Activated CD4-positive, alpha-beta T cell treated with anti-CD3 and anti-CD28 coated beads, Interleukin-2, amount 10 ng/mL, durations not matched to agents 7 days and 5 days (primary cell): ENCODE measurements at regions not wholly inside any gene's neighbourhood (a gene's known extent, or its start where the extent isn't known, plus 50 kb on each side); places are given as distances from the start of the nearest gene placed in this dataset.
A peak's percentile ranks its signal among the peaks of the same experiment; 100 is the strongest.
"Not testable (repeated sequence)": the region's sequence is repeated elsewhere in the genome, so short reads cannot be mapped to it uniquely, and the experiment has no call there.

Experiments
- CTCF ChIA-PET: fragments of 350-600 bp; sonication (Branson Sonifier 250); formaldehyde crosslinking; loops from one replicate; lab custom pipeline; 2021; ENCODE audit warnings: antibody characterized with exemption; lab: Charles Lee
- POLR2A ChIA-PET: fragments of 350-600 bp; sonication (Branson Sonifier 250); formaldehyde crosslinking; loops from one replicate; lab custom pipeline; 2021; ENCODE audit warnings: antibody characterized with exemption; lab: Charles Lee
- DNase-seq: peaks from one replicate; pipeline ENCODE4 v3.0.0-alpha.2; 2020
- H3K27ac Mint-ChIP-seq: one replicate; pipeline ENCODE4 v1.8.0; 2021; ENCODE audit warnings: mild to moderate bottlenecking, moderate library complexity, mixed read lengths
- H3K27me3 Mint-ChIP-seq: one replicate; pipeline ENCODE4 v1.8.0; 2021; ENCODE audit warnings: mixed read lengths
- H3K36me3 Mint-ChIP-seq: one replicate; pipeline ENCODE4 v1.8.0; 2021; ENCODE audit warnings: low read depth, mixed read lengths
- H3K4me1 Mint-ChIP-seq: one replicate; pipeline ENCODE4 v1.8.0; 2021; ENCODE audit warnings: mixed read lengths
- H3K4me3 Mint-ChIP-seq: one replicate; pipeline ENCODE4 v1.8.0; 2021; ENCODE audit warnings: mild to moderate bottlenecking, moderate library complexity, mixed read lengths
- H3K9me3 Mint-ChIP-seq: one replicate; pipeline ENCODE4 v1.8.0; 2021; ENCODE audit warnings: mixed read lengths

DNA sequence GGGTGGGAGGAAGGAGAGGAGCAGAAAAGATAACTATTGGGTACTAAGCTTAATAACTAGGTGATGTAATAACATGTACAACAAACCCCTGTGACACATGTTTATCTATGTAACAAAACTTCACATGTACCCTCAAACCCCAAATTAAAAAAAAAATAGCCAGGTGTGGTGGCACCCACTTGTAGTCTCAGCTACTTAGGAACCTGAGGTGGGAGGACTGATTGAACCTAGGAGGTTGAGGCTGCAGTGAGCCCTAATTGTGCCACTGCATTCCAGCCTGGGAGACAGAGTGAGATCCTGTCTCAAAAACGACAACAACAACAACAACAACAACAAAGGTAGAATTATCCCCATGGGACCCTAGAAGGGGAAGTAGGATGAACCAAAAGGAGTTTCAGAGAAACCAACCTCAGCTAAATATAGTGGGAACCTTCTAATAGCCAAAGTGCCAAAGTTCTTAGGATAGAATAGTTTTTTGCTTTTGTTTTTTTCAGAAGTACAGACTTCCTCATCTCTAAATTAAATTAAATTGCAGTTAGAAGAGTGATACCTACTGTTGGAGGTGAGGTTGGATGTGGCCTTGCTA lies 67.9 kb upstream of the MEGF10 start:
- H3K9me3 Mint-ChIP-seq, H3K36me3 Mint-ChIP-seq, POLR2A ChIA-PET, H3K4me1 Mint-ChIP-seq, H3K27me3 Mint-ChIP-seq, H3K4me3 Mint-ChIP-seq, H3K27ac Mint-ChIP-seq, DNase-seq: not testable (repeated sequence)
- CTCF ChIA-PET, result interaction anchor here (1.5 kb wide), 1 partner anchor 11 kb away, joined by 4 read pairs; no protein-coding TSS in a partner anchor

DNA sequence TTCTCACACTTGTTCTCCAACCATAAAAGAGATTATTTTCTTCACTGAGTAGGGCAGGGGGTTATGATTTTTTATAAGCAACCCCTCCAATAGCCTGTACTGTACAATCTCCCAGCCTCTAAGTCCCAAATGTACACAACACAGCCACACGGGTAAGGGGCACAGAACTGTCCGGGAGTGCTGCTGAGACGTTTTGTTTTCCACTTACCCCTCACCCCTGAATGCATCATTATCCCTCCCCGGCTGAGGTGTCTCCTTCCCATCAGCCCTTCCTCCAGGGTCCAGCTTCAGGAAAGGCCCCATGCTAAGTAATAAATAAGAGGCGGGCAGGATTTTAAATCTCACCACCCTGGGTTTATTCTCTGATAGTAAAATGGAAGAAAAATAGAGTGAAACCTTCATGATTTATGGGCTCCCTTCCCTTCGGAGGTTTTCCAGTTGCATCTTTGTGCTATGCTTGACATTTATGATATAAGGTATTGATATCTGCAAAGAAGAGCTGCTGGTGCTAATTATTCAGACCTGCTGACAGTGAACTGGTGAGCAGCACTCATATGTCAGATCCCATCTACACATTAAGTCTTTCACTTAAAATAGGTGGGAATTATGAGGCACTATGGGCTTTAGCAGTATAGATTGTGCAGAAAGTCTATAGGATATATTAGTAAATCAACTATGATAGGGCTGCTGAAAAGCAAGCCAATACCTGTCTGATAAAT lies 67.2 kb upstream of the MEGF10 start:
- H3K4me3 Mint-ChIP-seq, result no peak overlapping the region
- no peaks in the 10 kb centered on the region for H3K4me1 Mint-ChIP-seq
- CTCF ChIA-PET, result interaction anchor here (1.2 to 1.5 kb wide), 2 partner anchors 12 kb away, joined by 3 to 4 read pairs; no protein-coding TSS in a partner anchor
- DNase-seq, result no peak
- no peaks in the 10 kb centered on the region for H3K36me3 Mint-ChIP-seq
- H3K9me3 Mint-ChIP-seq, result no peaks in the 10 kb centered on the region
- peaks cover 7% of the 10 kb centered on the region for H3K27me3 Mint-ChIP-seq
- H3K27ac Mint-ChIP-seq, result no peak overlapping the region
- POLR2A ChIA-PET, result no interaction called here

GRCh38 chr5:127227881-127228280 lies 62.7 kb upstream of the MEGF10 start:
- DNase-seq, result no peak
- POLR2A ChIA-PET, result no interaction called here
- Mint-ChIP-seq H3K4me3 (no peak overlapping the region), H3K36me3 (no peaks in the 10 kb centered on the region), H3K27me3 (peaks cover 4% of the 10 kb centered on the region), H3K9me3 (no peaks in the 10 kb centered on the region), H3K4me1 (peaks cover 20% of the 10 kb centered on the region), H3K27ac (no peak overlapping the region)
- CTCF ChIA-PET, result no interaction called here

DNA sequence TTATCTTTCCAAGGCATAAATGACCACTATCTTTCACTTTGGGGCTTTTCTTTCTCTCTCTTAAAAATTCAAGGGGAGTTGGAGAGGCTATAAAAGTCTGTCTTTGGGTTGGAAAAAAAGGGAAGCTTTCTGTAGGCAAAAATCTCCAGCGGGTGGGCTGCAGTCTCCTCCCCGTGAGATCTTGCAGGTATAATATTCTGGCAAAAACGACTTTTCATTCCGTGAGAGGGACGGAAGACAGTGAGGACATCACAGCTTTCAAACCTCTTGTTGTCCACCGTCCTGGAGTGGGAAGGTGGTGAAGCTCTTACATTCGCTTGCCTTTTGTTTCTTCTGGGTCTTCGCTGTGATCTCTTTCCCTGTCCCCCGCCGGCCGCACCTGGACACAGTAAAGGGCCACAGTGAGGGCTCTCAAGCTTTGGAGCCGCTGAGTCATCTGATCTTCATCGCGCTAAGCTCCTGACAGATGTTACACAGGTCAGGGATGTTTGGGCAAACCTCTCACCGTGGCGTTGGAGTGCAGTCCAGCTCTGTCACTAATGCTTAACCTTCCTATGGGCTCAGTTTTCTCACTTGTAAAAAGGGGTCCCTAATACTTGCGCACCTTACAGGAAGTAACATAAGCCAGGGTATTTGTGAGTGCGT lies 61.9 kb upstream of the MEGF10 start:
- Mint-ChIP-seq H3K27me3 (peaks cover 4% of the 10 kb centered on the region), H3K9me3 (no peaks in the 10 kb centered on the region), H3K4me1 (peaks cover 20% of the 10 kb centered on the region), H3K27ac (peak overlapping the region; percentile 85), H3K4me3 (peak overlapping the region; percentile 56), H3K36me3 (no peaks in the 10 kb centered on the region)
- POLR2A ChIA-PET, result no interaction called here
- CTCF ChIA-PET, result interaction anchor here (0.8 kb wide), 1 partner anchor 454 kb away, joined by 3 read pairs; no protein-coding TSS in a partner anchor
- no peak for DNase-seq

GRCh38 chr5:127229185-127229889 lies 61.3 kb upstream of the MEGF10 start:
- peak; percentile 62 for DNase-seq
- Mint-ChIP-seq H3K4me3 (peak overlapping the region; percentile 56), H3K27ac (peak overlapping the region; percentile 85), H3K4me1 (peaks cover 20% of the 10 kb centered on the region), H3K27me3 (peaks cover 4% of the 10 kb centered on the region), H3K36me3 (no peaks in the 10 kb centered on the region), H3K9me3 (no peaks in the 10 kb centered on the region)
- CTCF ChIA-PET, result no interaction called here
- POLR2A ChIA-PET, result no interaction called here

- CTCF ChIA-PET, result no interaction called here
- H3K4me3 Mint-ChIP-seq, result no peak overlapping the region
- no peak for DNase-seq
- POLR2A ChIA-PET, result no interaction called here
- H3K36me3 Mint-ChIP-seq, result no peaks in the 10 kb centered on the region
- no peaks in the 10 kb centered on the region for H3K9me3 Mint-ChIP-seq
- H3K27ac Mint-ChIP-seq, result no peak overlapping the region
- peaks cover 20% of the 10 kb centered on the region for H3K4me1 Mint-ChIP-seq
- H3K27me3 Mint-ChIP-seq, result peaks cover 2% of the 10 kb centered on the region
These were observed 59.5 kb upstream of the MEGF10 start for GRCh38 chr5:127231118-127231517.

DNA sequence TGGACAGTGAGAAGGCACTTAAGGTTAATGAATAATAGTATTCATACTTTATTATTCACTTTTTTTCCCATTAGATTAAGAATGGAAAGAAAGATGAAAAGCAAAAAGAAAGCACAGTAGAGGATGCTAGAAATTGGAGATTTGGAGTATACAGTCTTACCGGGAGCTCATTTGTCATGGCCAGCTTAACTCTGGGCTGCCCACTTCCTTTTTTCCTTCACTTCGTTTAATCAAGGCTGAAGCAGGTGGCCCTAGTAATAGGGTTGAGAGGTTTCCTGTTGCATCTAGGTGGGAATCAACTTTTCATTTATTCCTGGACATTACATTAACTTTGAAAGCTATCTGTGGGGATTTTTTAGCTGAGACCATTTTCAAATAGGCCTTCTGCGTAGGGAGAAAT lies 57.0 kb upstream of the MEGF10 start:
- POLR2A ChIA-PET, result interaction anchor here (0.6 kb wide), 1 partner anchor 64 kb away, joined by 3 read pairs; no protein-coding TSS in a partner anchor
- no peaks in the 10 kb centered on the region for H3K36me3 Mint-ChIP-seq
- H3K27me3 Mint-ChIP-seq, result no peaks in the 10 kb centered on the region
- DNase-seq, result no peak
- no peaks in the 10 kb centered on the region for H3K9me3 Mint-ChIP-seq
- no peak overlapping the region for H3K27ac Mint-ChIP-seq
- H3K4me1 Mint-ChIP-seq, result peaks cover 19% of the 10 kb centered on the region
- CTCF ChIA-PET, result no interaction called here
- no peak overlapping the region for H3K4me3 Mint-ChIP-seq

DNA sequence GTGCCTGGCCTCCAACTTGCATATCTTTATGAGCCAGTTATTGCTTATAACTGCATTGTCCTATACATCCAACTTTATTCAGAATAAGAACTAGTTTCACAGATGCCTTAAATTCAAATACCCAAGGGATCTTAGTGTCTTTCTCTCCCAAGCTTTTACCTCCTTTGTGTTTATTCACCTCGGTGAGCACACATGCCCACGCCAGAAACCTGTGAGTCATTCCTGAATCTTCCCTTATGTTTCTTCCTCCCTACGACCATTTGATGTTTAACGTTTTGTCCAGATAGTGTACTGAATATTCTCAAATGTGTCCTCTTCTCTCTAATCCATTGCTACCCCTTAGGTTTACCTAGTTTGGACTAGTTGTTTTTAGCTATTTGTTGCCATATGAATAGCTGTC lies 55.5 kb upstream of the MEGF10 start:
- Mint-ChIP-seq H3K27ac (no peak overlapping the region), H3K36me3 (no peaks in the 10 kb centered on the region), H3K4me1 (peaks cover 8% of the 10 kb centered on the region), H3K4me3 (no peak overlapping the region), H3K27me3 (no peaks in the 10 kb centered on the region), H3K9me3 (no peaks in the 10 kb centered on the region)
- POLR2A ChIA-PET, result no interaction called here
- CTCF ChIA-PET, result interaction anchor here (0.7 to 1.4 kb wide), 3 partner anchors 9 to 11 kb away, joined by 3 read pairs; no protein-coding TSS in a partner anchor
- no peak for DNase-seq

DNA sequence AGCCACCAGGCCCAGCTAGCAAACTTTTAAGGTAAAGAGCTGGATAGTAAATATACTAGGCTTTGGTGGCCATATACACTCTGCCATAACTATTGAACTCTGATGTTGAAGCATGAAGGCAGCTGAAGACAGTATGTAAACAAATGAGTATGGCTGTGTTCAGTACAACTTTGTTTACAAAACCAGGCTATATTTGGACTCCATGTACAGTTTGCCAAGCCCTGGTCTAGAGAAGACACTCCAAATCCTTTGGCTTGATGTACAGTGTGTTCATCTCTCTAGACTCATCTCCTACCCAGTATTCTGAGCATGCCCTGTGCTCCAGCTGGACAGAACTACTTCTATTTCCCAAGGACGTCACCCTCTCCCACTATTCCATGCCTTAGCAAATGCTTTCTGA lies 54.3 kb upstream of the MEGF10 start:
- POLR2A ChIA-PET, result no interaction called here
- no peaks in the 10 kb centered on the region for H3K36me3 Mint-ChIP-seq
- no peaks in the 10 kb centered on the region for H3K9me3 Mint-ChIP-seq
- DNase-seq, result no peak
- peaks cover under 1% of the 10 kb centered on the region for H3K4me1 Mint-ChIP-seq
- peaks cover under 1% of the 10 kb centered on the region for H3K27me3 Mint-ChIP-seq
- H3K27ac Mint-ChIP-seq, result no peak overlapping the region
- H3K4me3 Mint-ChIP-seq, result no peak overlapping the region
- CTCF ChIA-PET, result interaction anchor here (1.4 kb wide), 1 partner anchor 9 kb away, joined by 3 read pairs; no protein-coding TSS in a partner anchor
